ENCODE measurements at regions not wholly inside any gene's neighbourhood (a gene's known extent, or its start where the extent isn't known, plus 50 kb on each side); places are given as distances from the start of the nearest gene placed in this dataset.

DNA sequence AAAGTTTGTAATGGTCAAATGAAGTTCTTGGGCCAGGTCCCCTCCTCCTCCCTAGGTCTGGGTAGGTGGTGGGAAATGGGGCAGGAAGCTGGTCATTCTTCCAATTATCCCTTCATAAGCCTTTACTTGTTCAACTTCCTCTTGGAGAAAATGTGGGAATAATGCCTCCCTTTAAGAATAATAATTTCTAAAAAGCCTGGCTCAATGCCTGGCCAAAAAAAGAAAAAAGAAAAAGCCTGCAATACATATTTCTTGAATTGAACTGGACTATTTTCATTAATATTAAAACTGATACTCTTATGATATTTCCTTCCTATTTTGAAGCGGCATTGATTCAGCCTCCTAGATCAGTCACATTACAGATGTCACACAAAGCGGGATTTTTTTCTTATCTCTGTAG lies 600.9 kb downstream of the CCDC171 start:
- Histone ChIP-seq H3K4me3 (ENCODE audit: low read length) (no peak overlapping the region), H3K27ac (ENCODE audit: low read length) (no peak overlapping the region), H3K36me3 (ENCODE audit: insufficient read depth, low read depth, low read length) (no peaks in the 10 kb centered on the region), H3K9ac (ENCODE audit: low read depth, low read length) (no peak overlapping the region), H3K9me3 (ENCODE audit: insufficient read depth, low read depth, low read length) (no peaks in the 10 kb centered on the region), H3K27me3 (ENCODE audit: insufficient read depth, low read length) (peaks cover 39% of the 10 kb centered on the region), H3K4me1 (ENCODE audit: insufficient read depth, low read length) (peaks cover 4% of the 10 kb centered on the region; the same call in 1 of the 2 replicates)

DNA sequence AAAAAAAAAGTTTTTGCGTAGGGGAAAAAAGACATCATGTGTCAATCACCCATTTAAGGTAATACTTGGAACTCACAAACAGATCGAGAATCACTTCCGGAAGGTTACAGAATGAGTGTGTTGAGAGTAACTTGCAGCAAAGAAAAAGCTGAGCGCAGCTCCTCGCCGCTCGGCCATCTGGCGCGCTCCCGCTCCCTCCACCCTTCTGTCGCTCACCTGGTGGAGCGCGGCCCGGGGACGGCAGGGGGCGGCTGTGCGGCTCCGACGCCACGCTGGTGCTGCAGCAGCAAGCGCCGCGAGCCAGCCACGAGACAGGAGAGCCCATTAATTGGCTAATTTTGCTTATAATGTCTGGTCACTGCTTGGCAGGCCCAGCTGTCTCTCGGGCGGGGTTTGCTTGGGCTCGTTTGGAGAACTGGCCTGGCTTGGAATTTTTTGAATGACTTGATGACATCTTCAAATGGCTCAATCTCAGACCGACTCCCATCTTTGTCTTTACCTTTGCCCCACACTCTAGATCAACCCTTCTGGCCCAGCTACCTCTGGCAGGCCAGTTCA lies 601.8 kb downstream of the CCDC171 start:
- peak overlapping the region; percentile 46; the same call in 1 of the 2 replicates for H3K9ac ChIP-seq (ENCODE audit: low read depth, low read length)
- no peaks in the 10 kb centered on the region for H3K36me3 ChIP-seq (ENCODE audit: insufficient read depth, low read depth, low read length)
- H3K27me3 ChIP-seq (ENCODE audit: insufficient read depth, low read length): peaks cover 39% of the 10 kb centered on the region
- H3K4me3 ChIP-seq (ENCODE audit: low read length): peak overlapping the region; percentile 53; the same call in 1 of the 2 replicates
- H3K9me3 ChIP-seq (ENCODE audit: insufficient read depth, low read depth, low read length): no peaks in the 10 kb centered on the region
- H3K4me1 ChIP-seq (ENCODE audit: insufficient read depth, low read length): peaks cover 4% of the 10 kb centered on the region; the same call in 1 of the 2 replicates
- no peak overlapping the region for H3K27ac ChIP-seq (ENCODE audit: low read length)

DNA sequence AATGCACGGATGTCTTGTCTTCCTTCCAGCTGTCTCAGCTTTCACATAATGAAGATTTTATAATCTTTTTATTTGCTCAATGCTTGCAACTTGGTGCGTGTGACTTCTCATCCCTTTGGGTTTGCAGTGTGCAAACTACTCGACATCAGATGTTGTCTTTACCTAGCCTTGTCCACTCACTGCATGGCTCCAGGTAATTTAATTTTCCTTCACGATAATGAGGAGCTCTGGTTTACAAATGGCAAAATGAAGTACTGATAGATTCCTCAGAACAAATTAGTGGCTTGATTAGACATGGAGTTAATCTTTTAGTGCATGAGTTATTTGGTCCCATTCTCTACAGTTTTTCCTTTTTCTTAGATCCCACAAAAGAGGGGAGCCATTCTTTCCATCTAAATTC lies 603.0 kb downstream of the CCDC171 start:
- no peaks in the 10 kb centered on the region for H3K36me3 ChIP-seq (ENCODE audit: insufficient read depth, low read depth, low read length)
- no peak overlapping the region for H3K9ac ChIP-seq (ENCODE audit: low read depth, low read length)
- H3K27me3 ChIP-seq (ENCODE audit: insufficient read depth, low read length): peaks cover 39% of the 10 kb centered on the region
- H3K27ac ChIP-seq (ENCODE audit: low read length): no peak overlapping the region
- H3K4me3 ChIP-seq (ENCODE audit: low read length): no peak overlapping the region
- no peaks in the 10 kb centered on the region for H3K9me3 ChIP-seq (ENCODE audit: insufficient read depth, low read depth, low read length)
- H3K4me1 ChIP-seq (ENCODE audit: insufficient read depth, low read length): peaks cover 4% of the 10 kb centered on the region; the same call in 1 of the 2 replicates

DNA sequence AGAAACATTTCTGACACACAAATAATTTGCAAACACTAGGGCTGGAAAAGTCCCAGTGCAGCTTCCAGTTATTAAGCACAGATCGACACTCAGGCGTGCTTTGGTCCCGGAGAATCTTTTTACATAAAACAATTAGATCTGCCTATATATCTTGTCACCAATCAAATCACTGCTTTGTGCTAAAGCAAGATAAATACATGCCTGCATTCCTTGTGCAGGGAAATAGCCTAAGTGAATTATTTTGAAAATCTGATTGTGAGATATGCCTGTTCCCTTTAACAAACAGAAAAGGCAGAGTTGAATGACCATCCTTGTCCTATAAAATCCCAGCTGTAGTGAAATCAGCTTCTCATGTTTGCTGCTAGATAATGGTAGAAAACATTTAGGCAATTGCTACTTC lies 604.4 kb downstream of the CCDC171 start:
- no peak overlapping the region for H3K4me3 ChIP-seq (ENCODE audit: low read length)
- H3K36me3 ChIP-seq (ENCODE audit: insufficient read depth, low read depth, low read length): no peaks in the 10 kb centered on the region
- no peak overlapping the region for H3K27ac ChIP-seq (ENCODE audit: low read length)
- peaks cover 4% of the 10 kb centered on the region; the same call in 1 of the 2 replicates for H3K4me1 ChIP-seq (ENCODE audit: insufficient read depth, low read length)
- H3K9me3 ChIP-seq (ENCODE audit: insufficient read depth, low read depth, low read length): no peaks in the 10 kb centered on the region
- H3K9ac ChIP-seq (ENCODE audit: low read depth, low read length): no peak overlapping the region
- peaks cover 39% of the 10 kb centered on the region for H3K27me3 ChIP-seq (ENCODE audit: insufficient read depth, low read length)

DNA sequence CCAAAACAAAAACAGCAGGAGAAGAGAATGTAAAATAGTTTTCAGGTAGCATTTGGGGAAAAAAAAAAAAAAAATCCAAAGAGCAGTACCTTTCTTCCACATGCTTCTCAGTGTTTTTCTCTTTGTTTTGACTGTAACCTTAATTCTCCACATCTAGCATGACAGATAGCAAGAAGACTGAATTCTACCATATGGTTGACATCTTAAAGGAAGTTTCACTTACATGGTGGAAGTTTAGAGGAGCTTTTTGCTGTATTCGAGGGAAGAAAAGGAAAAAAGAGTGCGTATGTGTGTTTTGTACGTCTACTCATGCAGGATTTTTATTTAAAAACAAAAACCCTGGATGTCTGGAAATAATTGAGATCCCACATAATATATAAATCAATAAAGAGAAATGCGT lies 604.8 kb downstream of the CCDC171 start:
- H3K36me3 ChIP-seq (ENCODE audit: insufficient read depth, low read depth, low read length): no peaks in the 10 kb centered on the region

DNA sequence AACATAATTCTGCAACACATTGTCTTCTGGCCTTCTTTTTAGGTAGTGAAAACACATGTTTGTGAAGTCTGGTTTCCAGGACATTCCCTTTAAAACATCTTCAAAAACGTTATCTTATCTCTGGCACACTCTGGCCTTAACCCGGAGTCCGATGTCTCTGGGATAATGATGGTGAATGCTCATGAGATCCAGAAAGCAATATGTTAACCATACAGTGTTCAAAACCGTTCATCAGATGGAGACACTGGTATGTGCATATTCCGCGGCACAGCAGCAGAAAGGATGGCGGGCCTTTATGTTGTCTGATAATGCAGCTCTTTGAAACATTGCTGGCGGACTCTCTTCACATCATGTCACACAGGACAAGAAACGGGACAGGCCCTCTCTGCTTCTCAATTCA lies 605.2 kb downstream of the CCDC171 start:
- H3K4me3 ChIP-seq (ENCODE audit: low read length): no peak overlapping the region
- H3K9ac ChIP-seq (ENCODE audit: low read depth, low read length): no peak overlapping the region
- H3K27me3 ChIP-seq (ENCODE audit: insufficient read depth, low read length): peaks cover 32% of the 10 kb centered on the region
- no peak overlapping the region for H3K27ac ChIP-seq (ENCODE audit: low read length)
- H3K4me1 ChIP-seq (ENCODE audit: insufficient read depth, low read length): peaks cover 4% of the 10 kb centered on the region; the same call in 1 of the 2 replicates
- H3K9me3 ChIP-seq (ENCODE audit: insufficient read depth, low read depth, low read length): no peaks in the 10 kb centered on the region
- no peaks in the 10 kb centered on the region for H3K36me3 ChIP-seq (ENCODE audit: insufficient read depth, low read depth, low read length)

More for the DNA sequence above, 604.8 kb downstream of the CCDC171 start:
- H3K27ac ChIP-seq (ENCODE audit: low read length): no peak overlapping the region
- no peak overlapping the region for H3K4me3 ChIP-seq (ENCODE audit: low read length)
- peaks cover 37% of the 10 kb centered on the region for H3K27me3 ChIP-seq (ENCODE audit: insufficient read depth, low read length)
- no peak overlapping the region for H3K9ac ChIP-seq (ENCODE audit: low read depth, low read length)
- no peaks in the 10 kb centered on the region for H3K9me3 ChIP-seq (ENCODE audit: insufficient read depth, low read depth, low read length)
- H3K4me1 ChIP-seq (ENCODE audit: insufficient read depth, low read length): peaks cover 4% of the 10 kb centered on the region; the same call in 1 of the 2 replicates

DNA sequence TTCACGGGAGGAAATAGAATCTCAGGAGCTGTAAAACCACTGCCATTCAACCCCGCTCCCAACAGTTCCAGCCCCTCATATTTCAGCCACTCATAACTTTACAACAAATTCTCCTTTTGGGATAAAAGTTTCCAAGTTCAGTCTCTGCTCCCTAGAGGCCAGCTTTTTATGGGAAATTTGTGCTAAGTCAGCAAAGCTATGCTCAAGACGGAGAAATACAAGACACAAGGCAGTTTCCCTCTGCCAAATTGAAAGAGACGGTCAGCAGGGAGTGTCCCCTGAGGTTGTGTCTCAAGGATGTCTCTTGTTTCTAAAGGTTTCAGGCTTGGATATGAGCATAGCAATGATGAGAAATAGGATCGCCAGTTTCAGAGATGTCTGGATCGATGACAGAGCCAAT lies 608.6 kb downstream of the CCDC171 start:
- no peaks in the 10 kb centered on the region for H3K36me3 ChIP-seq (ENCODE audit: insufficient read depth, low read depth, low read length)
- H3K9me3 ChIP-seq (ENCODE audit: insufficient read depth, low read depth, low read length): no peaks in the 10 kb centered on the region
- H3K27ac ChIP-seq (ENCODE audit: low read length): no peak overlapping the region
- no peaks in the 10 kb centered on the region for H3K27me3 ChIP-seq (ENCODE audit: insufficient read depth, low read length)
- H3K4me3 ChIP-seq (ENCODE audit: low read length): no peak overlapping the region
- H3K4me1 ChIP-seq (ENCODE audit: insufficient read depth, low read length): peaks cover 4% of the 10 kb centered on the region; the same call in 1 of the 2 replicates
- no peak overlapping the region for H3K9ac ChIP-seq (ENCODE audit: low read depth, low read length)

DNA sequence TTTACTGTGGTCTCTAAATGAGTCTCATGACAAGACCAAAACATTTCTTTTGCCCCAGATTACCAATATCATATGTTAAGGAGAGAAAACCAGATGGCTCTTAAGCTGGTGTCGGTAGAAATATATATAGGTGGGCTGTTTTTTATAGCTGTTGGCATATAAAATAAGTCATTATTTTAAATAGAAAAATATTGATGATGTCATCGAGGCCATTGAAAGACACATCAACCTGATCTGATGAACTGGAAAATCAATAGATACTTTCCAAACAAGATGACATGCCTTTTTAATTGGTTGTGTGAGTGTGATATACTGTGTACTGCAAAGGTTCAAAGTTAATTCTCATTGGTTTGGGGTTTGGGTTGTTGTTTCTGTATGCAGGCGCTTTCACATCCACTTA lies 617.3 kb downstream of the CCDC171 start:
- Histone ChIP-seq H3K9me3 (ENCODE audit: insufficient read depth, low read depth, low read length) (no peaks in the 10 kb centered on the region), H3K27ac (ENCODE audit: low read length) (no peak overlapping the region), H3K27me3 (ENCODE audit: insufficient read depth, low read length) (no peaks in the 10 kb centered on the region), H3K4me1 (ENCODE audit: insufficient read depth, low read length) (no peaks in the 10 kb centered on the region), H3K4me3 (ENCODE audit: low read length) (no peak overlapping the region), H3K9ac (ENCODE audit: low read depth, low read length) (no peak overlapping the region), H3K36me3 (ENCODE audit: insufficient read depth, low read depth, low read length) (no peaks in the 10 kb centered on the region)

DNA sequence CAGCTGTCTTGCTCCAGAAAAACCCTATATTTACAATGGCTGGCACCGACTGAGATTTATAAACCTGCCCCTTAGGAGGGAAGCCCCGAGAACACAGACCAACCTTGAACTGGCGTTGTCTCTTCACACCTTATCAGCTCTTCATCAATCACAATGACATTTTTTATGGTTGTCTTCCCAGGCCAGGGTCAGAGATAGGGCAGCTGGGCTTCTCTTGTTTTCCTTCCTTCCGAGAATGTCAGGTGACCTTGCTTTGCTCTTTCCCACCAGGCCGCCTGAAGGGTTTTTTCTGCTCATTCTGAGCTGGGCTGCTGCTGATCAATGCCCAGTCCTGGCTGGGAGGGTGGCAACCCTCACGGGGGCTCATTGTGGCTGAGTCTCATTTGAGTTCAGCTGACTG lies 619.1 kb downstream of the CCDC171 start:
- Histone ChIP-seq H3K4me1 (ENCODE audit: insufficient read depth, low read length) (no peaks in the 10 kb centered on the region), H3K9ac (ENCODE audit: low read depth, low read length) (no peak overlapping the region), H3K4me3 (ENCODE audit: low read length) (no peak overlapping the region), H3K36me3 (ENCODE audit: insufficient read depth, low read depth, low read length) (no peaks in the 10 kb centered on the region), H3K27ac (ENCODE audit: low read length) (no peak overlapping the region), H3K9me3 (ENCODE audit: insufficient read depth, low read depth, low read length) (no peaks in the 10 kb centered on the region), H3K27me3 (ENCODE audit: insufficient read depth, low read length) (no peaks in the 10 kb centered on the region)

DNA sequence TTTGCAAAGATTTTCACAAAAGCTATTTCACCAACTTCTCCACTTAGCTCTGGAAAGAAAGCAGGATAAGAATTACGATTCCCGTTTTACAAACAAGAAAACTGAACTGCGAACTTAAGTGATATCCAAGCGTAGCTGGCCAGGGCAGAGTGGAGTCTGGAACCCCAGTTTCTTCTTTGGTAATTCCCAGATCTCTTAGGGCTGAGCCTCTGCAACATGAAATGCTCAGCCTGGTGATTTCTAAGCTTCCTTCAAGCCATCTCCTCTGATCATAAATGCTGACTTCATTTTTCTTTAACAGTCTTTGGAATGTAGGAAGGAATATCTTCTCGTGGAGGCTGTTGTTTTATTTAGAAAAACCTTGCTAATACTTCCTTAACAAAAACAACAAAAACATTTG lies 620.0 kb downstream of the CCDC171 start:
- Histone ChIP-seq H3K4me1 (ENCODE audit: insufficient read depth, low read length) (no peaks in the 10 kb centered on the region), H3K9ac (ENCODE audit: low read depth, low read length) (no peak overlapping the region), H3K27me3 (ENCODE audit: insufficient read depth, low read length) (no peaks in the 10 kb centered on the region), H3K36me3 (ENCODE audit: insufficient read depth, low read depth, low read length) (no peaks in the 10 kb centered on the region), H3K9me3 (ENCODE audit: insufficient read depth, low read depth, low read length) (no peaks in the 10 kb centered on the region), H3K27ac (ENCODE audit: low read length) (no peak overlapping the region), H3K4me3 (ENCODE audit: low read length) (no peak overlapping the region)

DNA sequence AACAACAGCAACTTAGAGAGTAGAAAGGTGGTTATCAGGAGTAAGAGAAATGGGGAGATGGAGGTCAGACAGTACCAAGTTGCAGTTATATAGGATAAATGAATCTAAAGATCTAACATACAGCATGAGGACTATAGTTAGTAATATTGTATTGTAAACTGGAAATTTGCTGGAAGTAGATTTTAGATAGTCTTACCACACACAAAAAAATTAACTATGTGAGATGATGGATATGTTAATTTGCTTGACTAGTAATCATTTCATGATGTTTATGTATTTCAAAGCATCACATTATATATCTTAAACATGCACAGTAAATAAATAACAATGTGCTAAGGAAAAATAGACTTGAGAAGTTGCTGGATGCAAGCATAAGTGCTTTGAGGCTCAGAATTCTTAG lies 622.1 kb downstream of the CCDC171 start:
- Histone ChIP-seq H3K9ac (ENCODE audit: low read depth, low read length) (no peak overlapping the region), H3K36me3 (ENCODE audit: insufficient read depth, low read depth, low read length) (no peaks in the 10 kb centered on the region), H3K27ac (ENCODE audit: low read length) (no peak overlapping the region), H3K9me3 (ENCODE audit: insufficient read depth, low read depth, low read length) (no peaks in the 10 kb centered on the region), H3K27me3 (ENCODE audit: insufficient read depth, low read length) (no peaks in the 10 kb centered on the region), H3K4me1 (ENCODE audit: insufficient read depth, low read length) (no peaks in the 10 kb centered on the region), H3K4me3 (ENCODE audit: low read length) (no peak overlapping the region)

DNA sequence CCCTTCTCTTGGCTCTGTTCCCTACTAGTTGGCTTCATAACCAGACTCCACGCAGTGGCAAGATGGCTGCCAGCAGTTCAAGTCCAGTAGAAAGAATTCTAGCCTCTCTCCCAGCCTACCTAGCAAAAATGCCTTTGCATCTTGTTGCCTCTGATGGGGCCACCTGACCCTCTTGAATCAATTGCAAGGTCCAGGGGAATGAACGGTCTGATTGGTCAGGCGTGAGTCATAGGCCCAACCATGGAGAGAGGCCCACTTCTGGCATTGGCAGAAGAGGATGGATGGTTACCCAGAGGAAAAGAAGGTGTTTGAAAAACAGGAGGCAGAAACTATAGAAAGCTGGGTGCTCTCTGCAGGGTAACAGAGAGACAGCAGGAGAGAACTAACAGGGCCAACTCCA lies 622.6 kb downstream of the CCDC171 start:
- no peaks in the 10 kb centered on the region for H3K9me3 ChIP-seq (ENCODE audit: insufficient read depth, low read depth, low read length)
- H3K4me1 ChIP-seq (ENCODE audit: insufficient read depth, low read length): no peaks in the 10 kb centered on the region
- no peak overlapping the region for H3K9ac ChIP-seq (ENCODE audit: low read depth, low read length)
- H3K27ac ChIP-seq (ENCODE audit: low read length): no peak overlapping the region
- H3K4me3 ChIP-seq (ENCODE audit: low read length): no peak overlapping the region
- no peaks in the 10 kb centered on the region for H3K36me3 ChIP-seq (ENCODE audit: insufficient read depth, low read depth, low read length)
- no peaks in the 10 kb centered on the region for H3K27me3 ChIP-seq (ENCODE audit: insufficient read depth, low read length)
